ENCODE measurements at regions not wholly inside any gene's neighbourhood (a gene's known extent, or its start where the extent isn't known, plus 50 kb on each side); places are given as distances from the start of the nearest gene placed in this dataset.

DNA sequence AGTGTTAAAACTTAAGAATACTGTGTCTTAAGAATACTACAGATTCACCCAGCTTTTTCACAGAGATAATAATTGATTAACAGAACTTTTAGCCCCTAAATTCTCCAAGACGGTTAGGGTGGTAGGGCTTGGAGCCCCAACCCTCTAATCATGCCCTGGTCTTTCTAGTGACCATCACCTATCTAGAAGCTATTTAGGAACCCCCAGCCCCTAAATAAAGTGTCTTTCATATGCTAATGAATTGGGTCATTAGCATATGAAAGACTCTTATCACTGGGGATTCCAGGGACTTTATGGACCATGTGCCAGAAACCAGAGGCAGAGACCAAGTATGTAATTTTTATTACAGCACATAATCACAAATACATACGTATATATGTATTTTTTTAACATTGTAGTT is 999.7 kb upstream of the RAG2 start:
- TF ChIP-seq, protein P1, sequence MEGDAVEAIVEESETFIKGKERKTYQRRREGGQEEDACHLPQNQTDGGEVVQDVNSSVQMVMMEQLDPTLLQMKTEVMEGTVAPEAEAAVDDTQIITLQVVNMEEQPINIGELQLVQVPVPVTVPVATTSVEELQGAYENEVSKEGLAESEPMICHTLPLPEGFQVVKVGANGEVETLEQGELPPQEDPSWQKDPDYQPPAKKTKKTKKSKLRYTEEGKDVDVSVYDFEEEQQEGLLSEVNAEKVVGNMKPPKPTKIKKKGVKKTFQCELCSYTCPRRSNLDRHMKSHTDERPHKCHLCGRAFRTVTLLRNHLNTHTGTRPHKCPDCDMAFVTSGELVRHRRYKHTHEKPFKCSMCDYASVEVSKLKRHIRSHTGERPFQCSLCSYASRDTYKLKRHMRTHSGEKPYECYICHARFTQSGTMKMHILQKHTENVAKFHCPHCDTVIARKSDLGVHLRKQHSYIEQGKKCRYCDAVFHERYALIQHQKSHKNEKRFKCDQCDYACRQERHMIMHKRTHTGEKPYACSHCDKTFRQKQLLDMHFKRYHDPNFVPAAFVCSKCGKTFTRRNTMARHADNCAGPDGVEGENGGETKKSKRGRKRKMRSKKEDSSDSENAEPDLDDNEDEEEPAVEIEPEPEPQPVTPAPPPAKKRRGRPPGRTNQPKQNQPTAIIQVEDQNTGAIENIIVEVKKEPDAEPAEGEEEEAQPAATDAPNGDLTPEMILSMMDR (IDR thresholded peaks at IDR 0.05), result no peak
- TF ChIP-seq POLR2AphosphoS5 (IDR thresholded peaks at IDR 0.05) (no peak), EP300 (IDR thresholded peaks at IDR 0.05) (no peak)

Measured in stomach (tissue), 4 donors.